D721Med (cell line): ENCODE measurements at regions not wholly inside any gene's neighbourhood (a gene's known extent, or its start where the extent isn't known, plus 50 kb on each side); places are given as distances from the start of the nearest gene placed in this dataset.

Experiments used
- DNase-seq: peaks from one replicate; pipeline ENCODE4 v3.0.0; 2011; ENCODE audit warnings: low spot score; ENCODE audit not compliant: insufficient read length
- FAIRE-seq: peaks from 2 replicates; lab custom pipeline; 2011; peaks lifted over from hg19 to GRCh38; lab: Jason Lieb, UNC
- CTCF ChIP-seq: IDR thresholded peaks from 2 replicates; pipeline ENCODE4 v1.5.1; 2012; ENCODE audit warnings: mild to moderate bottlenecking, control low read depth; ENCODE audit not compliant: insufficient read depth; ENCODE audit errors: missing control alignments

GRCh38 chr13:104567114-104567513, 1500.9 kb upstream of the SLC10A2 start:
- TF ChIP-seq CTCF: no peak
- FAIRE-seq: no peak
- no peak for DNase-seq

- FAIRE-seq (no peak), DNase-seq (no peak)
- no peak for TF ChIP-seq CTCF
These were observed 1499.7 kb upstream of the SLC10A2 start for GRCh38 chr13:104565888-104566287.

- TF ChIP-seq CTCF: no peak
- no peak for DNase-seq
- FAIRE-seq: peak; percentile 66
These were observed 1487.7 kb upstream of the SLC10A2 start for GRCh38 chr13:104553896-104554295.

GRCh38 chr13:104553186-104553585, 1487.0 kb upstream of the SLC10A2 start:
- no peak for DNase-seq
- no peak for TF ChIP-seq CTCF
- no peak for FAIRE-seq

- FAIRE-seq (no peak), DNase-seq (no peak)
- TF ChIP-seq CTCF: no peak
These were observed 1468.6 kb upstream of the SLC10A2 start for GRCh38 chr13:104534847-104535246.

GRCh38 chr13:104532132-104532531, 1465.9 kb upstream of the SLC10A2 start:
- no peak for FAIRE-seq
- no peak for TF ChIP-seq CTCF
- no peak for DNase-seq

- DNase-seq: no peak
- TF ChIP-seq CTCF: no peak
- no peak for FAIRE-seq
These were observed 1464.5 kb upstream of the SLC10A2 start for GRCh38 chr13:104530741-104531140.
